ENCODE measurements at regions not wholly inside any gene's neighbourhood (a gene's known extent, or its start where the extent isn't known, plus 50 kb on each side); places are given as distances from the start of the nearest gene placed in this dataset.

DNA sequence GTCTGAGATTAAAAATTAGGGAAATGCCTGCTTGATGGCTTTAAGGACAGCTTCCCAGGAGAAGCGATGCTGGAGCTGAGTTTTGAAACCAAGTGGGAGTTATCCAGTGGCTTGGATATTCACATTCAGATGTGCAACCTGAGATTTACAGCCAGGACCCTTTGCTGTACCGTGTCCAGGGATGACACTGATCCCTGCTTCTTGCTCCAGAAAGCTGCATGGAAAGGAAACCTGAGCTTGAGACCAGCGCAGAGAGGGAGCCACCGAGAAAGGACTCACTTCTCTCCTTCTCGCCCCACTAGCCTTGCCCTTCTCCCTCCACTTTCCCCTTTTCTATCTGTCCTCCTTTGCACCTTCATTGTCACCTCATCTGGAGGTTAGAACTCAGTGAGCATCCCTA, 254.5 kb upstream of the PPARGC1A start:
- no peak for DNase-seq

GRCh38 chr4:24143741-24144140, 253.9 kb upstream of the PPARGC1A start:
- no peak for DNase-seq

DNA sequence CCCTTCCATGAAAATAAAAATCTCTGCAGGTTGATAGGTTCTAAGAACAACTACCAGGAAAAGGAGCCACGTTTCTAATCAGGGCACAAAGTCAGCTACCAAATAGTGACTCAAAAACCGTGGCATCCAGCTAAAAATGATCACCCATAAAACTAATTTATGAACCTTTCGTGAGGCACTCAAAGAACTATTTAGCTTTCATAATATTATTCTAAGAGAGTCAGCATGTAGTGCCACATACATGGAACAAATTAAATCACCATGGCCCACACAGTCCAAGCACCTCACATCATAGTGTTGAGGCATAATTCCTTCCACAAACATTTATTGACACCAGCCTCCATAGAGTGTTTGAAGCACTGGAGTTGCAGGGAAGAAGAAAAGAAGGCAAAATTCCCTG, 252.0 kb upstream of the PPARGC1A start:
- DNase-seq, result no peak

DNA sequence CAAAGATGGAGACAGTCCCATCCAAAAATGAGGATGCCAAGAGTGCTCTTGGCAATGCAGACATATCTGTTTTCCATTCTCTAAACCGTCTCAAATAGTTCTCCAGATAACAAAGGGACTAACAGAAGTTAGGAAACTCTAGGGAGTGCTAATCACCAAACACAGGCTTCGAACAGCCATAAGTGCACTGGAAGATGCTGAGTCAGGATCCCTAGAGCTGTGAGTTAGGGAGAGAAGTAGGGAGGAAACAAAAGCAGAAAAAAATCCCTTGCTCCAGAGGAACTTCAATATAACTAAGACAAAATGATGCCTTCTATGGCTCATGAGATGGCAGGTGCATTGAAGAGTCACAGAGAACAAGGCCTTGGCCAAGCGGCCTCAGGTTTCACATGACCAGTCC, 251.0 kb upstream of the PPARGC1A start:
- no peak for DNase-seq

- DNase-seq, result no peak
These were observed 248.1 kb upstream of the PPARGC1A start for GRCh38 chr4:24137671-24138601.

GRCh38 chr4:24131954-24132673, 242.3 kb upstream of the PPARGC1A start:
- no peak for DNase-seq

GRCh38 chr4:24130637-24131036, 240.8 kb upstream of the PPARGC1A start:
- no peak for DNase-seq

DNA sequence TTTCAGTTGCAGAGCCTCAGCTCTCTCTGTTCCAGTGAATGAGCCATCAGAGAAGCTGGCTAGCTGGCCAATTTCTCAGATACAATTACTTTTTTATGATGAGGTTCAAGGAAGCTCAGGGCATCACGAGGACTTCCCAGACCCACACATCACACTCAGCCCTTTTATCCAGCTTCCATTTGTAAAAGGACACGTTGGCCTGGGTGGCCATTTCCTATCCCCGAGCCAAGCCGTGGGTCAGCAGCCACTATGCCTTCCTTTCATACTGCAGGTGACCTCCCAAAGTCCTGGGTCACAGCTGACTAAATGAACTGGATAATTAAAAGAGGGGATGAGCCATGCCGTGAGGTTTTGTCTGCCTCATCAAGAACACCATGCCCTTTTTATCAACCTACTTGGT, 236.9 kb upstream of the PPARGC1A start:
- DNase-seq, result no peak

- DNase-seq, result no peak
These were observed 231.7 kb upstream of the PPARGC1A start for GRCh38 chr4:24121395-24122175.

GRCh38 chr4:24117975-24118374, 228.1 kb upstream of the PPARGC1A start:
- DNase-seq, result no peak

DNA sequence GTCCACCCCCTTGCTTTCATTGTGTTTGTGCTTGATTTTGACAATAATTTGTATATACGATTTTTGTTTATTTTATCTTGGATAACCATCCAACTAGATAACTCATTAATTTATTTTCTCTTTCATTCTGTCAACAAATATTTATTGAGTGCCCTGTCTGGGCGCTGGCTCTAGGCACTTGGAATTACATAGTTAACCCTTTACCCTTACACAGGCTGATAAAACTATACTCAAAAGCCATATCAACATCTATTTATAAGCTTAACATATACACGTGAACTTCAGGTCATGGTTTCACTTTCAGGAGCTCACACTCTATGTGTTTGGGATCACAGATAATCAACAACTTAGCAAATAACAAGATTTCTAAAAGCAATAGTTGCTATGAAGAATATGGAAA, 226.3 kb upstream of the PPARGC1A start:
- no peak for DNase-seq

GRCh38 chr4:24114919-24115500, 225.2 kb upstream of the PPARGC1A start:
- DNase-seq, result no peak

DNA sequence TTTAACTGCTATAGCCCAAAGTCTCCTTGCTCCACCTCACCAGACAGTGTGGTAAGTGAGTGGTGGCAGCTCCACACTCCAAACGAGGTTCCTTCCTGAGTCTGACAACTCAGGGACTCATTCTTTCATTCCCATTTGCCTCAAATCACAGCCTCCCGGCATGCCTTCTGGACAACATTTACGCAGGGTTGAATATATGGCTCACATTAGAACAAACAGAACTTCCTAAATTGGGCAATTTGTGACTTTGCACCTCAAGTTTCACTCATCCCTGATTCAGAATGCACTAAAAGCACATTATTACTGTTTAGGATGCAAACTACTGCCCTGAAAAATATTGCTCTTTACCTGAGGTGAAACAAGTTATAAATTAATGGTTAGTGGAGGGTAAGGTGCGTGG, 224.6 kb upstream of the PPARGC1A start:
- no peak for DNase-seq

DNA sequence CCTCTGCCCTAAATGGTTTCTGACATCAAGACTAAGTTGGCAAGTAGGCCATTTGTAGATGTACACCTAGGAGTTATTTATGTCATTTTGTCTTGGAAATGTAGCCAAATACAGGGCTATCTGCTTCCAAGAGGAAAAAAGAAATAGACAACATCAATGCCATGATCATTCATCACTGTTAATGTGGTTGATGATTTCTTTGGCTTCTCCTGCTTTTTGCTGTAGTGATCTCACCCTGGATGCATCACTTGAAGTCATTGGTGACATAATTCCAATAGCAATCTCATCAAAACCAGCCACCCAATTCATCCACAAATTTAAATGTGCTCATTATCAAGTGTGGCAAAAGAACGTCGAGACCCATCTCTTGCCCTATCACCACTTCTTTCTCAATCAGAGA, 222.6 kb upstream of the PPARGC1A start:
- DNase-seq, result no peak

GRCh38 chr4:24108567-24108966, 218.7 kb upstream of the PPARGC1A start:
- DNase-seq, result no peak

- no peak for DNase-seq
These were observed 215.6 kb upstream of the PPARGC1A start for GRCh38 chr4:24105327-24106038.

- no peak for DNase-seq
These were observed 214.3 kb upstream of the PPARGC1A start for GRCh38 chr4:24104158-24104565.

- no peak for DNase-seq
These were observed 213.7 kb upstream of the PPARGC1A start for GRCh38 chr4:24103434-24104157.

- DNase-seq, result no peak
These were observed 212.8 kb upstream of the PPARGC1A start for GRCh38 chr4:24102621-24103020.

- no peak for DNase-seq
These were observed 206.8 kb upstream of the PPARGC1A start for GRCh38 chr4:24096603-24097002.

GRCh38 chr4:24094726-24095125, 204.9 kb upstream of the PPARGC1A start:
- DNase-seq, result no peak

GRCh38 chr4:24093446-24093845, 203.6 kb upstream of the PPARGC1A start:
- DNase-seq, result no peak
